ENCODE measurements at regions not wholly inside any gene's neighbourhood (a gene's known extent, or its start where the extent isn't known, plus 50 kb on each side); places are given as distances from the start of the nearest gene placed in this dataset.
A peak's percentile ranks its signal among the peaks of the same experiment; 100 is the strongest.

- no peak for DNase-seq (ENCODE audit: insufficient read length, low spot score, missing footprints)
- Histone ChIP-seq H3K9me3 (ENCODE audit: low read depth, low read length) (no peaks in the 10 kb centered on the region), H3K4me2 (ENCODE audit: insufficient read depth, low read length) (no peak overlapping the region), H3K27ac (ENCODE audit: low read depth, low read length) (no peak overlapping the region), H3K79me2 (ENCODE audit: insufficient read depth, low read length) (no peaks in the 10 kb centered on the region), H2AFZ (ENCODE audit: low read length) (no peak overlapping the region), H3K36me3 (ENCODE audit: insufficient read depth, low read length) (no peaks in the 10 kb centered on the region), H4K20me1 (ENCODE audit: insufficient read depth, low read length) (no peaks in the 10 kb centered on the region), H3K4me3 (ENCODE audit: insufficient read depth, low read length) (no peak overlapping the region), H3K27me3 (ENCODE audit: insufficient read depth, low read length) (no peaks in the 10 kb centered on the region), H3K4me1 (ENCODE audit: insufficient read depth, low read length) (no peaks in the 10 kb centered on the region)
- TF ChIP-seq CTCF (IDR thresholded peaks at IDR 0.05; ENCODE audit: extremely low read depth, low read depth, low read length) = no peak
These were observed 457.3 kb downstream of the ETV1 start for GRCh38 chr7:13532028-13532753.

- no peaks in the 10 kb centered on the region for H3K79me2 ChIP-seq (ENCODE audit: insufficient read depth, low read length)
These were observed 450.8 kb downstream of the ETV1 start for GRCh38 chr7:13538669-13539068.

GRCh38 chr7:13540429-13540828, 449.0 kb downstream of the ETV1 start:
- Histone ChIP-seq H3K4me1 (ENCODE audit: insufficient read depth, low read length) (no peaks in the 10 kb centered on the region), H3K36me3 (ENCODE audit: insufficient read depth, low read length) (no peaks in the 10 kb centered on the region), H3K4me3 (ENCODE audit: insufficient read depth, low read length) (no peak overlapping the region), H3K4me2 (ENCODE audit: insufficient read depth, low read length) (peak overlapping the region; percentile 7), H3K27ac (ENCODE audit: low read depth, low read length) (no peak overlapping the region), H4K20me1 (ENCODE audit: insufficient read depth, low read length) (no peaks in the 10 kb centered on the region), H3K9me3 (ENCODE audit: low read depth, low read length) (no peaks in the 10 kb centered on the region), H3K79me2 (ENCODE audit: insufficient read depth, low read length) (no peaks in the 10 kb centered on the region), H3K27me3 (ENCODE audit: insufficient read depth, low read length) (no peaks in the 10 kb centered on the region), H2AFZ (ENCODE audit: low read length) (no peak overlapping the region)
- no peak for DNase-seq (ENCODE audit: insufficient read length, low spot score, missing footprints)
- no peak for TF ChIP-seq CTCF (IDR thresholded peaks at IDR 0.05; ENCODE audit: extremely low read depth, low read depth, low read length)

More at GRCh38 chr7:13538669-13539068, 450.8 kb downstream of the ETV1 start:
- H4K20me1 ChIP-seq (ENCODE audit: insufficient read depth, low read length) = no peaks in the 10 kb centered on the region
- H3K4me2 ChIP-seq (ENCODE audit: insufficient read depth, low read length) = no peak overlapping the region
- H3K4me3 ChIP-seq (ENCODE audit: insufficient read depth, low read length) = no peak overlapping the region
- no peaks in the 10 kb centered on the region for H3K4me1 ChIP-seq (ENCODE audit: insufficient read depth, low read length)
- H3K27me3 ChIP-seq (ENCODE audit: insufficient read depth, low read length) = no peaks in the 10 kb centered on the region
- no peaks in the 10 kb centered on the region for H3K9me3 ChIP-seq (ENCODE audit: low read depth, low read length)
- DNase-seq (ENCODE audit: insufficient read length, low spot score, missing footprints) = no peak
- H2AFZ ChIP-seq (ENCODE audit: low read length) = no peak overlapping the region
- no peak for TF ChIP-seq CTCF (IDR thresholded peaks at IDR 0.05; ENCODE audit: extremely low read depth, low read depth, low read length)
- no peak overlapping the region for H3K27ac ChIP-seq (ENCODE audit: low read depth, low read length)
- no peaks in the 10 kb centered on the region for H3K36me3 ChIP-seq (ENCODE audit: insufficient read depth, low read length)

GRCh38 chr7:13541326-13541725, 448.1 kb downstream of the ETV1 start:
- H3K79me2 ChIP-seq (ENCODE audit: insufficient read depth, low read length) = no peaks in the 10 kb centered on the region
- H3K27me3 ChIP-seq (ENCODE audit: insufficient read depth, low read length) = no peaks in the 10 kb centered on the region
- H3K4me1 ChIP-seq (ENCODE audit: insufficient read depth, low read length) = no peaks in the 10 kb centered on the region
- H3K36me3 ChIP-seq (ENCODE audit: insufficient read depth, low read length) = no peaks in the 10 kb centered on the region
- no peaks in the 10 kb centered on the region for H3K9me3 ChIP-seq (ENCODE audit: low read depth, low read length)
- H3K4me3 ChIP-seq (ENCODE audit: insufficient read depth, low read length) = no peak overlapping the region
- H3K4me2 ChIP-seq (ENCODE audit: insufficient read depth, low read length) = no peak overlapping the region
- H2AFZ ChIP-seq (ENCODE audit: low read length) = no peak overlapping the region
- DNase-seq (ENCODE audit: insufficient read length, low spot score, missing footprints) = no peak
- TF ChIP-seq CTCF (IDR thresholded peaks at IDR 0.05; ENCODE audit: extremely low read depth, low read depth, low read length) = no peak
- no peak overlapping the region for H3K27ac ChIP-seq (ENCODE audit: low read depth, low read length)
- H4K20me1 ChIP-seq (ENCODE audit: insufficient read depth, low read length) = no peaks in the 10 kb centered on the region
